A673 (cell line): ENCODE measurements at regions not wholly inside any gene's neighbourhood (a gene's known extent, or its start where the extent isn't known, plus 50 kb on each side); places are given as distances from the start of the nearest gene placed in this dataset.

Experiments
- EZH2 ChIP-seq: fragments of 200-600 bp; sonication (generic); IDR thresholded peaks from 2 replicates; pipeline ENCODE4 v1.6.1; 2017; ENCODE audit warnings: borderline replicate concordance, low read depth, mild to moderate bottlenecking, mixed read lengths, antibody characterized with exemption, low read length; ENCODE audit not compliant: poor library complexity, severe bottlenecking
- TF ChIP-seq, protein P1 (sequence below): fragments of 300-800, 200-600 bp; sonication (generic); conservative IDR thresholded peaks from 2 replicates; pipeline ENCODE4 v1.5.1; 2017; ENCODE audit warnings: low read depth, mild to moderate bottlenecking, antibody characterized with exemption, low read length, moderate library complexity, mixed read lengths

DNA sequence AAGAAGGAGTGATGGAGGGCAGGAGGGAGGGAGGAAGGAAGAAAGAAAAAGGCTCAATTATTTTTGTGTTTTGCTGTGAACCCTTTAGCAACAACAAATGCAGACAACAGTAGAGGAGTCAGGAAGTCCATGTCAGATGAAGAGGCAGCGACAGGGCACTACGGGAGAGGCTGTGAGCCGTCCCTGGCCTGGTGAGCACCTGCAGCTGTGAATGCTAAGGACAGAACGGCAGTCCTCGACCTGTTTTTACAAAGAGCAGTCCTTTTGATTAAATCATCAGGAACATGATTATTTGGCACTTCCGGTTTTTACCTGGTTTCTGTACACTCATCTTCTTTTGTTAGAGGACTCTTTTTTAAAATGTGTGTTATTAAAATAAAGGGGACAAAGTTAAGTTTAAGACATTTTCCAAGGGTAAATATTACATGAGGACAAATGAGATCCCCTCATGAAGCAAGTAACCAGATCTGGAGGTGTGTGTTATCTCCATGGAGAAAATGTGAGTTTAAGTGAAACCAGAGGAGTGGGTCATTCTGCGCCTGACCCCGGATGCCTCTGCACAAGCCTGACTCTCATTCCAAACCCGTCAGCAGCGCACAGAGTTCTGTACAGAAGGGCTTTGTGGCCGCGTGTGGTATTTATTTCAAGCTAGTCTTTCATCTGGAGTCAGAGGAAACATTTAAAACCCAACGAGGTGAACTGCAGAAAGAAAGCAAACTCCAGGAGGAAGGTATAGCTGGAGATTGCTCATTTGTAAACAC, 492.5 kb downstream of the SOX11 start:
- TF ChIP-seq, protein P1, sequence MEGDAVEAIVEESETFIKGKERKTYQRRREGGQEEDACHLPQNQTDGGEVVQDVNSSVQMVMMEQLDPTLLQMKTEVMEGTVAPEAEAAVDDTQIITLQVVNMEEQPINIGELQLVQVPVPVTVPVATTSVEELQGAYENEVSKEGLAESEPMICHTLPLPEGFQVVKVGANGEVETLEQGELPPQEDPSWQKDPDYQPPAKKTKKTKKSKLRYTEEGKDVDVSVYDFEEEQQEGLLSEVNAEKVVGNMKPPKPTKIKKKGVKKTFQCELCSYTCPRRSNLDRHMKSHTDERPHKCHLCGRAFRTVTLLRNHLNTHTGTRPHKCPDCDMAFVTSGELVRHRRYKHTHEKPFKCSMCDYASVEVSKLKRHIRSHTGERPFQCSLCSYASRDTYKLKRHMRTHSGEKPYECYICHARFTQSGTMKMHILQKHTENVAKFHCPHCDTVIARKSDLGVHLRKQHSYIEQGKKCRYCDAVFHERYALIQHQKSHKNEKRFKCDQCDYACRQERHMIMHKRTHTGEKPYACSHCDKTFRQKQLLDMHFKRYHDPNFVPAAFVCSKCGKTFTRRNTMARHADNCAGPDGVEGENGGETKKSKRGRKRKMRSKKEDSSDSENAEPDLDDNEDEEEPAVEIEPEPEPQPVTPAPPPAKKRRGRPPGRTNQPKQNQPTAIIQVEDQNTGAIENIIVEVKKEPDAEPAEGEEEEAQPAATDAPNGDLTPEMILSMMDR: no peak
- no peak for TF ChIP-seq EZH2
